OCI-LY1 (cell line): ENCODE measurements at regions not wholly inside any gene's neighbourhood (a gene's known extent, or its start where the extent isn't known, plus 50 kb on each side); places are given as distances from the start of the nearest gene placed in this dataset.
"Not testable (repeated sequence)": the region's sequence is repeated elsewhere in the genome, so short reads cannot be mapped to it uniquely, and the experiment has no call there.

Source experiments
- H2AFZ ChIP-seq: fragments of 200-600 bp; sonication (generic), shearing (Covaris generic); 2 replicates; pipeline ENCODE4 v1.6.0; 2014; ENCODE audit warnings: antibody characterized with exemption, mild to moderate bottlenecking, low read length
- H3F3A ChIP-seq: fragments of 200-600 bp; sonication (generic), shearing (Covaris generic); 2 replicates; pipeline ENCODE4 v1.6.0; 2014; ENCODE audit warnings: mild to moderate bottlenecking, antibody characterized with exemption, low read length, moderate library complexity; ENCODE audit not compliant: insufficient read depth
- H3K27ac ChIP-seq: fragments of 200-600 bp; sonication (generic); 2 replicates; pipeline ENCODE4 v1.5.1; 2014; ENCODE audit warnings: low read length, mixed run types, mild to moderate bottlenecking, low read depth; ENCODE audit not compliant: poor library complexity, severe bottlenecking
- H3K27me3 ChIP-seq: fragments of 200-600 bp; sonication (generic); 2 replicates; pipeline ENCODE4 v1.6.0; 2014; ENCODE audit warnings: antibody characterized with exemption, mild to moderate bottlenecking, low read length, moderate library complexity; ENCODE audit not compliant: insufficient read depth
- H3K36me3 ChIP-seq: fragments of 200-600 bp; sonication (generic); 2 replicates; pipeline ENCODE4 v1.6.1; 2014; ENCODE audit warnings: mild to moderate bottlenecking, antibody characterized with exemption, low read length, moderate library complexity, mixed read lengths; ENCODE audit not compliant: insufficient read depth
- H3K4me1 ChIP-seq: fragments of 200-600 bp; sonication (generic); 2 replicates; pipeline ENCODE4 v1.5.1; 2014; ENCODE audit warnings: mild to moderate bottlenecking, low read length, moderate library complexity; ENCODE audit not compliant: insufficient read depth, severe bottlenecking
- H3K4me2 ChIP-seq: fragments of 200-600 bp; sonication (generic), shearing (Covaris generic); 2 replicates; pipeline ENCODE4 v1.6.1; 2014; ENCODE audit warnings: low read length
- H3K4me3 ChIP-seq: fragments of 200-600 bp; sonication (generic); 2 replicates; pipeline ENCODE4 v1.5.1; 2014; ENCODE audit warnings: low read length, low read depth, mild to moderate bottlenecking, mixed read lengths; ENCODE audit not compliant: poor library complexity, severe bottlenecking
- H3K79me2 ChIP-seq: fragments of 200-600 bp; shearing (Covaris generic); 2 replicates; pipeline ENCODE4 v1.6.1; 2016; ENCODE audit warnings: mixed run types, low read length, mixed read lengths; ENCODE audit not compliant: insufficient read depth
- H3K9ac ChIP-seq: fragments of 200-600 bp; sonication (generic), shearing (Covaris generic); 2 replicates; pipeline ENCODE4 v1.6.1; 2014; ENCODE audit warnings: mild to moderate bottlenecking, low read length, mixed read lengths
- H3K9me2 ChIP-seq: fragments of 200-600 bp; sonication (generic), shearing (Covaris generic); 2 replicates; pipeline ENCODE4 v1.6.1; 2014; ENCODE audit warnings: low read depth, mild to moderate bottlenecking, low read length, mixed read lengths
- H3K9me3 ChIP-seq: fragments of 200-600 bp; shearing (Covaris generic); 2 replicates; pipeline ENCODE4 v1.6.1; 2014; ENCODE audit warnings: low read length, mixed read lengths
- H4K20me1 ChIP-seq: fragments of 200-600 bp; sonication (generic), shearing (Covaris generic); 2 replicates; pipeline ENCODE4 v1.6.0; 2016; ENCODE audit warnings: mild to moderate bottlenecking, low read length; ENCODE audit not compliant: insufficient read depth
- CTCF ChIP-seq: fragments of 200-600 bp; sonication (generic), shearing (Covaris generic); IDR thresholded peaks from 2 replicates; pipeline ENCODE4 v1.5.1; 2017; ENCODE audit warnings: mild to moderate bottlenecking, antibody characterized with exemption, low read length, moderate library complexity, mixed read lengths
- EZH2 ChIP-seq: fragments of 200-600 bp; sonication (generic), shearing (Covaris generic); IDR thresholded peaks from 2 replicates; pipeline ENCODE4 v1.8.0; 2017; ENCODE audit warnings: borderline replicate concordance, mixed run types, mild to moderate bottlenecking, antibody characterized with exemption, low read length, moderate library complexity, mixed read lengths

GRCh38 chr3:17820704-17821103 is 78.3 kb upstream of the TBC1D5 start:
- TF ChIP-seq EZH2: no peak
- TF ChIP-seq CTCF: no peak
- Histone ChIP-seq H3K9ac (no peak overlapping the region), H3K27ac (no peak overlapping the region), H3K9me2 (no peaks in the 10 kb centered on the region), H3K4me2 (no peak overlapping the region), H3K4me1 (no peaks in the 10 kb centered on the region), H4K20me1 (no peaks in the 10 kb centered on the region), H3K79me2 (no peaks in the 10 kb centered on the region; the same call in 1 of the 2 replicates), H3K36me3 (no peaks in the 10 kb centered on the region), H3F3A (no peaks in the 10 kb centered on the region), H3K9me3 (no peaks in the 10 kb centered on the region), H3K4me3 (no peak overlapping the region), H3K27me3 (no peaks in the 10 kb centered on the region), H2AFZ (no peak overlapping the region)

- TF ChIP-seq CTCF (no peak), EZH2 (no peak)
- Histone ChIP-seq H3K27me3 (no peaks in the 10 kb centered on the region), H3K9ac (no peak overlapping the region), H3K27ac (no peak overlapping the region), H3K4me2 (no peak overlapping the region), H3K9me3 (no peaks in the 10 kb centered on the region), H3K4me3 (no peak overlapping the region), H3F3A (no peaks in the 10 kb centered on the region), H3K79me2 (no peaks in the 10 kb centered on the region; the same call in 1 of the 2 replicates), H3K36me3 (no peaks in the 10 kb centered on the region), H3K4me1 (no peaks in the 10 kb centered on the region), H3K9me2 (no peaks in the 10 kb centered on the region), H2AFZ (no peak overlapping the region), H4K20me1 (no peaks in the 10 kb centered on the region)
Observed at GRCh38 chr3:17820275-17820674, 77.8 kb upstream of the TBC1D5 start.

GRCh38 chr3:17817973-17818372 is 75.5 kb upstream of the TBC1D5 start:
- H3K4me2 ChIP-seq, H3K4me3 ChIP-seq, H3K4me1 ChIP-seq, H3F3A ChIP-seq, H3K9me2 ChIP-seq, H3K27ac ChIP-seq, H2AFZ ChIP-seq, H3K79me2 ChIP-seq, H3K36me3 ChIP-seq, H3K9me3 ChIP-seq, H3K9ac ChIP-seq, H3K27me3 ChIP-seq, H4K20me1 ChIP-seq: not testable (repeated sequence)

GRCh38 chr3:17817545-17817944 is 75.1 kb upstream of the TBC1D5 start:
- Histone ChIP-seq H3K4me1 (no peaks in the 10 kb centered on the region), H3K27me3 (no peaks in the 10 kb centered on the region), H3K9me3 (no peaks in the 10 kb centered on the region), H2AFZ (no peak overlapping the region), H3K4me3 (no peak overlapping the region), H3F3A (no peaks in the 10 kb centered on the region), H3K79me2 (no peaks in the 10 kb centered on the region; the same call in 1 of the 2 replicates), H4K20me1 (no peaks in the 10 kb centered on the region), H3K27ac (no peak overlapping the region), H3K9me2 (no peaks in the 10 kb centered on the region), H3K36me3 (no peaks in the 10 kb centered on the region), H3K4me2 (no peak overlapping the region), H3K9ac (no peak overlapping the region)
- TF ChIP-seq CTCF: no peak
- no peak for TF ChIP-seq EZH2

GRCh38 chr3:17816839-17817238 is 74.4 kb upstream of the TBC1D5 start:
- H2AFZ ChIP-seq, H3K9ac ChIP-seq, H3K27ac ChIP-seq, H3K9me3 ChIP-seq, H3K36me3 ChIP-seq, H4K20me1 ChIP-seq, H3K4me1 ChIP-seq, H3K4me2 ChIP-seq, H3K79me2 ChIP-seq, H3F3A ChIP-seq, H3K27me3 ChIP-seq, H3K4me3 ChIP-seq, H3K9me2 ChIP-seq: not testable (repeated sequence)

- not testable (repeated sequence) for H2AFZ ChIP-seq, H3K4me2 ChIP-seq, H3K36me3 ChIP-seq, H3K4me3 ChIP-seq, H4K20me1 ChIP-seq, H3K9me2 ChIP-seq, H3F3A ChIP-seq, H3K9me3 ChIP-seq, H3K27me3 ChIP-seq, H3K79me2 ChIP-seq, H3K4me1 ChIP-seq, H3K9ac ChIP-seq, H3K27ac ChIP-seq
Observed at GRCh38 chr3:17812328-17812727, 69.9 kb upstream of the TBC1D5 start.
